Stomach (tissue), 4 donors: ENCODE measurements at regions not wholly inside any gene's neighbourhood (a gene's known extent, or its start where the extent isn't known, plus 50 kb on each side); places are given as distances from the start of the nearest gene placed in this dataset.

Experiments used
- EP300 ChIP-seq: sonication (generic); formaldehyde crosslinking; IDR thresholded peaks from one replicate; pipeline ENCODE4 v1.6.1; 2017; ENCODE audit warnings: antibody characterized with exemption
- POLR2A ChIP-seq, 4 donors: fragments of 450-650 bp; IDR thresholded peaks; one replicate each; pipeline ENCODE4 v1.6.1; 2016; ENCODE audit warnings: antibody characterized with exemption in 4 of 4, control low read depth in 2 of 4, mild to moderate bottlenecking in 1 of 4, moderate library complexity in 1 of 4
- TF ChIP-seq, protein P1 (sequence below), 7 experiments: fragments of 450-650 bp in 4 of 7; fragments of 200-600 bp in 3 of 7; sonication (generic) in 3 of 7; IDR thresholded peaks; one replicate each; pipeline ENCODE4 v1.5.1; 2016 to 2019; ENCODE audit warnings: antibody characterized with exemption in 7 of 7, control low read depth in 2 of 7, mild to moderate bottlenecking in 1 of 7

DNA sequence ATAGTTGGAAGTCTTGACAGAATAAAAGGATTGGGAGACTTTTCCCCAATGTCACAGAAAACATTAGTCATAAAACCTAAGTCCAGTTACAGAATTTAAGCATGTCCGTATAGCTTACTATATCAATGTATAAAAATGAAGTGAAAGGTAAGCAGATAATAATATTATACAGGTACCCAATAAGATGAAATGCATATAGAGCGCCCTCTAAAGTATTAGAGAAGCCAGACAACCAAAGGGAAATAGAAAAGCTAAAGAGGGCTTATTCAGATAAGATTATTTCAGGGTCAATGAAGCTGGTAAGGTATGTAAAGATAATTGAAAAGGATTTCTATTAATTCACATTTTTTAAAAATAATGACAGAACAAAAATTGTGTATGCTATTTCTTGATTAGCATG is 947.7 kb upstream of the MAP3K7 start:
- TF ChIP-seq POLR2A (IDR thresholded peaks at IDR 0.05), result no peak
- TF ChIP-seq, protein P1, sequence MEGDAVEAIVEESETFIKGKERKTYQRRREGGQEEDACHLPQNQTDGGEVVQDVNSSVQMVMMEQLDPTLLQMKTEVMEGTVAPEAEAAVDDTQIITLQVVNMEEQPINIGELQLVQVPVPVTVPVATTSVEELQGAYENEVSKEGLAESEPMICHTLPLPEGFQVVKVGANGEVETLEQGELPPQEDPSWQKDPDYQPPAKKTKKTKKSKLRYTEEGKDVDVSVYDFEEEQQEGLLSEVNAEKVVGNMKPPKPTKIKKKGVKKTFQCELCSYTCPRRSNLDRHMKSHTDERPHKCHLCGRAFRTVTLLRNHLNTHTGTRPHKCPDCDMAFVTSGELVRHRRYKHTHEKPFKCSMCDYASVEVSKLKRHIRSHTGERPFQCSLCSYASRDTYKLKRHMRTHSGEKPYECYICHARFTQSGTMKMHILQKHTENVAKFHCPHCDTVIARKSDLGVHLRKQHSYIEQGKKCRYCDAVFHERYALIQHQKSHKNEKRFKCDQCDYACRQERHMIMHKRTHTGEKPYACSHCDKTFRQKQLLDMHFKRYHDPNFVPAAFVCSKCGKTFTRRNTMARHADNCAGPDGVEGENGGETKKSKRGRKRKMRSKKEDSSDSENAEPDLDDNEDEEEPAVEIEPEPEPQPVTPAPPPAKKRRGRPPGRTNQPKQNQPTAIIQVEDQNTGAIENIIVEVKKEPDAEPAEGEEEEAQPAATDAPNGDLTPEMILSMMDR (IDR thresholded peaks at IDR 0.05), result no peak
- no peak for TF ChIP-seq EP300
